Left colon (tissue), 2 donors: ENCODE measurements at regions not wholly inside any gene's neighbourhood (a gene's known extent, or its start where the extent isn't known, plus 50 kb on each side); places are given as distances from the start of the nearest gene placed in this dataset.

Experiments
- ATAC-seq: fragments of 200-7000 bp; cut with Tn5 transposase; one replicate; pipeline ENCODE4 v1.9.1; 2020; ENCODE audit warnings: mild to moderate bottlenecking, moderate library complexity
- DNase-seq, 2 donors: peaks; one replicate each; pipeline ENCODE4 v3.0.0-alpha.2; 2020
- intact Hi-C, 2 donors: fragments of 100-400 bp; cut with DNase I in 1 of 2; cut with micrococcal nuclease in 1 of 2; formaldehyde crosslinking; loops; one replicate each; pipeline versions ENCODE4 v1.11.2 to v1.14.0; 2022; cut with DNase I, micrococcal nuclease
- donor health status: DM: no; HTN: no; CAD: no.
- donor health status: DM: yes; HTN: yes; CAD: no.

GRCh38 chr6:106918115-106918514 is 56.4 kb downstream of the CD24 start:
- intact Hi-C loops: no loop called here
- no peak for DNase-seq
- ATAC-seq: no peak

- ATAC-seq: peak; percentile 81
- intact Hi-C loops: no loop called here
- DNase-seq: no peak
These were observed 57.6 kb downstream of the CD24 start for GRCh38 chr6:106916891-106917290.

- peak; percentile 11 for ATAC-seq
- no peak for DNase-seq
- intact Hi-C loops: no loop called here
These were observed 60.8 kb downstream of the CD24 start for GRCh38 chr6:106913676-106914280.

DNA sequence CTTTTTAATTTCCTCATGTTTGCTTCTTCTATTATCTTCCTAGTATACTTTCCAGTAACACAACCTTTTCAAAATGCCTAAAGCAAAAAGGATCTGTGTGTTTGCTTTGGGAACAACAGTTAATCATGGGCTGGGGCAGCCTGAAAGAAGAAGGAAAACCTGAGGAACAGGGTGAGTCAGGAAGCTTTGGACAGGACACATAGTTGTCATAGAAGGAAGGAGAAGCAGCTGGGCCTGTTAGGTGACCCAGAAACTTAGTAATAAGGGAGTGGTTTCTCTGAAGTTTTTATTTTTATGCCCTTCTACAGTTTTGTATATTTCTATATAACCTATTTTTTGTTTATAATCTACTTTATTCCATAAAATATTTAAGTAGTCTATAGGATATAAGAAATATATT is 61.4 kb downstream of the CD24 start:
- DNase-seq (peak; percentile 49 to 52), ATAC-seq (peak; percentile 60)
- intact Hi-C loops: no loop called here

GRCh38 chr6:106912091-106912490 is 62.4 kb downstream of the CD24 start:
- intact Hi-C loops: no loop called here
- DNase-seq (no peak), ATAC-seq (no peak)

- no peak for DNase-seq
- peak; percentile 42 for ATAC-seq
- intact Hi-C loops: no loop called here
These were observed 63.3 kb downstream of the CD24 start for GRCh38 chr6:106910999-106911949.

GRCh38 chr6:106908386-106908840 is 66.1 kb downstream of the CD24 start:
- no peak for DNase-seq
- intact Hi-C loops: no loop called here
- ATAC-seq: peak; percentile 72

DNA sequence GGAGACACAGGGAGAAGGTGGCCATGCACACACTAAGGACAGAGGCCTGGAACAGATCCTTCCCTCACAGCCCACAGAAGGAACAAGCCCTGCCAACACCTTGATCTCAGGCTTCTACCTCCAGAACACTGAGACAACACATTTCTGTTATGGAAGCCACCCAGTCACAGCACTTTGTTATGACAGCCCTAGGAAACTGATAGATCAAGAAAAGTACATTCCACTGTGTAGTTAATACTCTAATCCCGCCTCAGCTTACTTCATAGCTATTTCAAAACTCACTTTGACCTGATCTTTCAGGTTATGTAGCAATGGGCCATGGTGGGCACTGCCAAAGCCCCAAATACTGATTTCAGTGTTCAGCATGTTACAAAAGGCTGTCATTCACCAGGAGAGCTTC is 66.8 kb downstream of the CD24 start:
- ATAC-seq (no peak), DNase-seq (no peak)
- intact Hi-C loops: no loop called here

- ATAC-seq (no peak), DNase-seq (no peak)
- intact Hi-C loops: no loop called here
These were observed 68.3 kb downstream of the CD24 start for GRCh38 chr6:106906232-106906631.

GRCh38 chr6:106903299-106903698 is 71.2 kb downstream of the CD24 start:
- DNase-seq (no peak), ATAC-seq (no peak)
- intact Hi-C loops: no loop called here

DNA sequence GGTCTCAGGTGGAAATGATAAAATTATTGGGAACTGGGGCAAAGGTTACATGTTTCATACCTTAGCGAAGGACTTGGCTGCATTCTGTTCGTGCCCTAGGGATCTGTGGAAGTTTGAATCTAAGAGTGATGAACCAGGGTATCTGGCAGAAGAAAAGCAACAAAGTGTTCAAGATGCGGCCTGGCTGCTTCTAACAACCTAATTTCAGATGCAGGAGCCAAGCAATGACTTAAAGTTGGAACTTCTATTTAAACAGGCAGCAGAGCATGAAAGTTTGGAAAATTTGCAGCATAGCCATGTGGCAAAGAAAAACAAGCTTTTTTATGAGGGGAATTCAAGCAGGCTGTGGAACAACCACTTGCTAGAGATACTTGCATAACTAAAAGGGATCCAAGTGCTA is 73.5 kb downstream of the CD24 start:
- intact Hi-C loops: no loop called here
- no peak for DNase-seq
- no peak for ATAC-seq

GRCh38 chr6:106899697-106900096 is 74.8 kb downstream of the CD24 start:
- DNase-seq (no peak), ATAC-seq (no peak)
- intact Hi-C loops: no loop called here

GRCh38 chr6:106897580-106897979 is 76.9 kb downstream of the CD24 start:
- DNase-seq (no peak), ATAC-seq (peak; percentile 75)
- intact Hi-C loops: no loop called here

DNA sequence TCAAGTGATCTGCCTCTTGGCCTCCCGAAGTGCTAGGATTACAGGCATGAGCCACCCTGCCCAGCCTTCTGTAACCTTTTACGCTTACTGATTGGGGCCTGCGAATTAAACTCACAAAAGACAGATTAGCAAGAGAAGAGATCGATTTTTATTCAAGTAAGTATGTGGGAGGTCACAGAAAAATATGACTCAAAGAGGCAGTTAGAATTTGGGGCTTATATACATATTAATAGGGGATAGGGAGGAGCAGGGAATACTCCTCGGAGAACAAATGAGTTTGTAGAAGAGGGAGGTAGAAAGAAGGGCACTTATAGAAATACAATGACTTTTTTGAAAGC is 78.9 kb downstream of the CD24 start:
- DNase-seq: no peak
- intact Hi-C loops: no loop called here
- no peak for ATAC-seq

DNA sequence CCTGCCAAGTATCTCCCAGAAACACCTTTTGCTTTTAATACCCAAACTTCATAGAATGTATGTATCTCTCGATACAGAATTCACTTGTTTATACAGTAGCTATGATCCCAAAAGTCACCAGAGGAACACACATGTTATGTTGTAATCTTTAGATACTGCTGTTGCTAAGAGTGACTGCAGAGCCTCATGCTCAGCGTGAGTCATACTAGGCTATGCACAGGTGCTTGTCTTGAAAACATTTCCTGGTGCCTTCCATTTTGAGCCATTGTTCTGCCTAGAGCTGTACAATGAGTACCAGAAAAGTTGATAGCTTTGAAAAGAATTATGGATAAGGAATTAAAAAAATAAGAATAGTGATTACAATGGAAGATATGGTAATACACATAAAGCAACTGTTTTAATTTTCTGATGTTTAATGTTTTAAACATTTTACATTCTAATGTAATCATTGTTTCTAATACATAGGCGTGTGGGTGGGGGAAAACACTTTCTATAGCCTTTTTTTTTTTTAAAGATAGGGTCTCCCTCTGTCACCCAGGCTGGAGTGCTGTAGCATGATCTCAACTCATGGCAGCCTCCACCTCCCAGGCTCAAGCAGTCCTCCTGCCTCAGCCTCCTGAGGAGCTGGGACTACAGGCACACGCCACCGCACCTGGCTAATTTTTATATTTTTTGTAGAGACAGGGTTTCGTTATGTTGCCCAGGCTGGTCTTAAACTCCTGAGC is 79.4 kb downstream of the CD24 start:
- DNase-seq: no peak
- intact Hi-C loops: no loop called here
- peak; percentile 60 for ATAC-seq

DNA sequence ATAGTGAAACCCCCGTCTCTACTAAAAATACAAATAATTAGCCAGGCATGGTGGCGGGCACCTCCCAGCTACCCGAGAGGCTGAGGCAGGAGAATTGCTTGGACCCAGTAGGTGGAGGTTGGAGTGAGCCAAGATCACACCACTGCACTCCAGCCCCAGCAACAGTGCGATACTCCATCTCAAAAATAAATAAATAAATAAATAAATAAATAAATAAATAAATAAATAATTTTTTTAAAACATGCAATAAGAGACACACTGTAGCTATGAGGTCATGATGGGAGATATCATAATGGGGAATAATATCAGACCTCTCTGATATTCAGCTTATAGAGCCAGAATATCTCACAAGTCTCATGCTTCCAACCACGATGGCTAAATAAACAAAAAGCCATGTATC is 82.3 kb downstream of the CD24 start:
- ATAC-seq (no peak), DNase-seq (no peak)
- intact Hi-C loops: no loop called here

DNA sequence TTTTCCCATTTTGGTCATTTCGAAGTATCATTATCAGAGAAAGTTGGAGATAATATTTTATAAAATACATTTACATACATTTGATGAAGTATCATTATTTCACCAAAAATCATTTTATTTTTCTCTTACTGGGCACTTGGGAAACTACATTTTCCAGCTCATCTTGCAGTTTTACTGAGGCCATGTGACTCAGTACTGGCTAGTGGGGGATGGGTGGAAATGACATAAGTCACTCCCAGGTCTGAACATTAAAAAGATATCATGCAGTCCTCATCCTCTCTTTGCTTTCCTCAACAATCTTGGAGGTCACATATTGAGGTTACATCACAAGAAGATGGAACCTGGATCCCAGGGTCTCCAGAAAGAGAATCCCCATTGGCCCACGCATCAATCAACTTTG is 84.1 kb downstream of the CD24 start:
- DNase-seq: no peak
- intact Hi-C loops: no loop called here
- ATAC-seq: no peak

- intact Hi-C loops: no loop called here
- ATAC-seq: no peak
These were observed 84.8 kb downstream of the CD24 start for GRCh38 chr6:106889692-106890091.

DNA sequence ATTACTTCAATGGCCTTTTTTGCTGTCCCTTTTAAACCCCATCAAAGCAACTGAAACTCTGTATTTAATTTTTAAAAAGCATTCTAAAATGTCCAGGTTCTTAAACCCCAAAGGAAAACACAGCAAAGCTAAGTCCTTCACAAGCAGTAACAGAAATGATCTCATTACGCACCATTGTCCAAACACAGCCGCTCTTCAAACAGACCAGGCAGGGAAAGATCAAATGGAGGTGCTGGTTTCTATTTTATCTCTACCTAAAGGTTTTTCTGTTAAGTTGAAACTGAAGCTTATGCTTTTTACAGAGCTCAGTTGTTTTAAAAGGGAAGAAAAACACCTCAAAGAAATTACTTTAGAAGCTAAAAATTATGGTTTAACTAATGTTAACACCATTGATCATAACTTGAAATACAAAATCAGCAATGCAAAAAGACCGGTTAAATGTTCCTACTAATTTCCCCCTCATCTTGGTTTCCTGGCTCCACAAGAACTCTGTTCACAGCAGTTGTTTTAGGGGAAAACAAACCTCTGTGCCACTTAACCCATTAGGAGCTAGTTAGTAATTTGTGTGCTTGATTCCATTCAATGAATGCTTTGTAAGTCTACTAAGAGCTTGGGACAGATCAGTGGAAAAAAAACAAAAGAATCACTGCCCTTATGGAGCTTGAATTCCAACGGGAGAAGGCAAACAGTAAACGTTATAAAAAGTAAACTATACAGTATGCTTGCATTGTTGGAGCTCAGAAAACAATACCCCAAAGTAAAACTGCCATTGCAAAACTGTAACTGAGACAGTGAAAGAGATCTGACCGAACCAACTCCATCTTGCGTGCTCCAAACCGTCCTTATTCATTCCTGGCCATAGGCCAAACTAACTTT is 87.4 kb downstream of the CD24 start:
- DNase-seq (no peak), ATAC-seq (peak; percentile 47)
- intact Hi-C loops: no loop called here

More at GRCh38 chr6:106889692-106890091, 84.8 kb downstream of the CD24 start:
- DNase-seq: no peak
